Left kidney (tissue), 1 donor: ENCODE measurements at regions not wholly inside any gene's neighbourhood (a gene's known extent, or its start where the extent isn't known, plus 50 kb on each side); places are given as distances from the start of the nearest gene placed in this dataset.

Experiments
- DNase-seq: peaks from one replicate; pipeline ENCODE4 v3.0.0-alpha.2; 2013

DNA sequence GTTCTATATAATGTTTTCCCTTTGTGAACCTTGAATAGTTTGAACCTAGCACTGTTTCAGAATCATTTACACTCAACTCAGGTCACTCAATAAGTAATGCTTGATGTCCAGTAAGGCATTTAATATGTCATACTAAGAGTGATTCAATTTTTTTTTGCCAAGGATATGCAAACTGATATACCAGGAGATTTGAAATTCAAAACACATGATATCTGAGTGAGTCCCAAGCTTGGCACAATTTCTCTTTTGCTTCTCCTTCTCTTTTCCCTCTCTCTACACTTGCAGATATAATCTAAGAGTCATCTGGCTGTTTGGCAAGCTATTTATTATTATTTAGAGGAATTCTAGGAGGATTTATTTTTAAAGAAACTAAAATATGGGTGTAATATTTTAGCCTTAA lies 61.6 kb upstream of the SPAG17 start:
- no peak for DNase-seq

- no peak for DNase-seq
These were observed 59.2 kb upstream of the SPAG17 start for GRCh38 chr1:118244194-118244593.

- DNase-seq, result no peak
These were observed 58.2 kb upstream of the SPAG17 start for GRCh38 chr1:118243269-118243668.
